B cell (primary cell): ENCODE measurements at regions not wholly inside any gene's neighbourhood (a gene's known extent, or its start where the extent isn't known, plus 50 kb on each side); places are given as distances from the start of the nearest gene placed in this dataset.

Experiments used
- ATAC-seq: fragments of 200-7000 bp; cut with Tn5 transposase; one replicate; pipeline ENCODE4 v1.10.0; 2021; ENCODE audit warnings: low read depth, mild to moderate bottlenecking, moderate number of reproducible peaks, moderate library complexity
- CTCF ChIA-PET: fragments of 350-600 bp; sonication (Branson Sonifier 250); formaldehyde crosslinking; loops from one replicate; lab custom pipeline; 2021; ENCODE audit warnings: antibody characterized with exemption, inconsistent platforms; lab: Charles Lee
- POLR2A ChIA-PET: fragments of 350-600 bp; sonication (Branson Sonifier 250); formaldehyde crosslinking; loops from one replicate; lab custom pipeline; 2021; ENCODE audit warnings: antibody characterized with exemption; lab: Charles Lee
- DNase-seq: peaks from one replicate; pipeline ENCODE4 v3.0.0; 2013
- H2AFZ ChIP-seq: 2 replicates; pipeline ENCODE4 v1.6.1; 2012; ENCODE audit warnings: mild to moderate bottlenecking, low read depth, low read length; ENCODE audit not compliant: insufficient read depth, poor library complexity, severe bottlenecking
- H3K27ac ChIP-seq, 2 donors: 1 replicate in 1 of 2; 2 replicates in 1 of 2; pipeline ENCODE4 v1.5.1; 2012 to 2013; ENCODE audit warnings: low read length in 2 of 2, mild to moderate bottlenecking in 2 of 2, moderate library complexity in 1 of 2
- H3K27me3 ChIP-seq, 4 experiments: fragments of 200-600 bp in 1 of 4; sonication (generic) in 1 of 4; replicated peaks in 1 of 4; 1 replicate in 2 of 4; 2 replicates in 2 of 4; pipeline versions ENCODE4 v1.6.1 to v1.7.0; 2013 to 2016; ENCODE audit warnings: low read length in 3 of 4, mild to moderate bottlenecking in 2 of 4, mixed read lengths in 1 of 4, moderate library complexity in 1 of 4; ENCODE audit not compliant: insufficient read depth in 4 of 4, control insufficient read depth in 3 of 4; ENCODE audit errors: control extremely low read depth in 1 of 4
- H3K36me3 ChIP-seq, 2 experiments: replicated peaks in 1 of 2; 1 replicate in 1 of 2; 2 replicates in 1 of 2; pipeline versions ENCODE4 v1.6.1 to v1.7.1; 2013; ENCODE audit warnings: low read length in 1 of 2; ENCODE audit not compliant: insufficient read depth in 2 of 2, control insufficient read depth in 1 of 2; ENCODE audit errors: control extremely low read depth in 1 of 2, extremely low read depth in 1 of 2
- H3K4me1 ChIP-seq, 2 donors: fragments of 200-600 bp in 1 of 2; sonication (generic) in 1 of 2; 1 replicate in 1 of 2; 2 replicates in 1 of 2; pipeline versions ENCODE4 v1.5.1 to v1.6.1; 2013 to 2017; ENCODE audit warnings: low read length in 2 of 2; ENCODE audit not compliant: control insufficient read depth in 2 of 2, insufficient read depth in 2 of 2
- H3K4me2 ChIP-seq: replicated peaks from 2 replicates; pipeline ENCODE3; 2012; ENCODE audit warnings: mild to moderate bottlenecking, low read depth, low read length; ENCODE audit not compliant: poor library complexity, severe bottlenecking
- H3K4me3 ChIP-seq, 5 experiments: fragments of 200-600 bp in 1 of 5; sonication (generic) in 1 of 5; 1 replicate in 3 of 5; 2 replicates in 2 of 5; pipeline versions ENCODE4 v1.5.1 to v1.7.0; 2011 to 2016; ENCODE audit warnings: low read length in 4 of 5, mild to moderate bottlenecking in 4 of 5, low read depth in 2 of 5, control low read depth in 1 of 5, moderate library complexity in 1 of 5; ENCODE audit not compliant: insufficient read depth in 1 of 5; ENCODE audit errors: control extremely low read depth in 1 of 5, extremely low read depth in 1 of 5
- H3K79me2 ChIP-seq: fragments of 200-600 bp; sonication (generic); one replicate; pipeline ENCODE4 v1.6.0; 2016; ENCODE audit warnings: low read length; ENCODE audit not compliant: control insufficient read depth, insufficient read depth
- H3K9ac ChIP-seq: fragments of 200-600 bp; sonication (generic); 2 replicates; pipeline ENCODE4 v1.6.1; 2017; ENCODE audit warnings: mild to moderate bottlenecking, low read length, moderate library complexity
- H3K9me3 ChIP-seq, 3 donors: one replicate each; pipeline versions ENCODE4 v1.6.1 to v1.7.1; 2013; ENCODE audit warnings: low read length in 2 of 3; ENCODE audit not compliant: control insufficient read depth in 2 of 3, insufficient read depth in 1 of 3; ENCODE audit errors: control extremely low read depth in 1 of 3
- H4K20me1 ChIP-seq: 2 replicates; pipeline ENCODE4 v1.6.0; 2012; ENCODE audit warnings: mild to moderate bottlenecking, low read length; ENCODE audit not compliant: insufficient read depth, control insufficient read depth, poor library complexity, severe bottlenecking
- H3K27ac Mint-ChIP-seq: one replicate; pipeline ENCODE4 v1.8.0; 2021; ENCODE audit warnings: mixed read lengths
- H3K27me3 Mint-ChIP-seq: one replicate; pipeline ENCODE4 v1.8.0; 2021; ENCODE audit warnings: mixed read lengths
- H3K4me1 Mint-ChIP-seq: one replicate; pipeline ENCODE4 v1.8.0; 2021; ENCODE audit warnings: mixed read lengths
- H3K4me3 Mint-ChIP-seq: one replicate; pipeline ENCODE4 v1.8.0; 2021; ENCODE audit warnings: mixed read lengths
- H3K9me3 Mint-ChIP-seq: one replicate; pipeline ENCODE4 v1.8.0; 2022; ENCODE audit warnings: mixed read lengths; ENCODE audit not compliant: insufficient read depth
- CTCF ChIP-seq: fragments of 200-600 bp; IDR thresholded peaks from one replicate; pipeline ENCODE4 v1.8.0; 2022; ENCODE audit warnings: antibody characterized with exemption, mild to moderate bottlenecking
- EZH2 ChIP-seq: IDR thresholded peaks from 2 replicates; pipeline ENCODE4 v1.6.1; 2012; ENCODE audit warnings: borderline replicate concordance, low read depth, mild to moderate bottlenecking, moderate library complexity, low read length; ENCODE audit not compliant: insufficient read depth, poor library complexity, severe bottlenecking
- WGBS: methylation state at CpG from one replicate; pipeline ENCODE4 v1.1.5; 2013; ENCODE audit warnings: missing lambda C conversion rate; ENCODE audit not compliant: insufficient coverage; 5-methylcytosine and 5-hydroxymethylcytosine counted together
- intact Hi-C: fragments of 100-400 bp; cut with micrococcal nuclease; formaldehyde crosslinking; loops from one replicate; pipeline ENCODE4 v1.10.0; 2022

- WGBS = 92% methylated on average over 2 of the region's 12 CpGs
- no peaks in the 10 kb centered on the region for H3K4me1 Mint-ChIP-seq
These were observed 67.7 kb downstream of the CPN2 start for GRCh38 chr3:194283221-194284006.

More at GRCh38 chr3:194283221-194284006, 67.7 kb downstream of the CPN2 start:
- no peak for DNase-seq
- no peak for ATAC-seq
- no peak overlapping the region for H3K4me3 Mint-ChIP-seq
- no peaks in the 10 kb centered on the region for H3K9me3 ChIP-seq
- no peaks in the 10 kb centered on the region for H4K20me1 ChIP-seq
- H3K4me2 ChIP-seq = no peak overlapping the region
- TF ChIP-seq CTCF (no peak), EZH2 (no peak)
- no peaks in the 10 kb centered on the region for H3K4me1 ChIP-seq
- POLR2A ChIA-PET = no interaction called here
- H2AFZ ChIP-seq = no peak overlapping the region
- H3K27ac Mint-ChIP-seq = no peak overlapping the region
- intact Hi-C loops = no loop called here
- no peak overlapping the region for H3K27ac ChIP-seq
- CTCF ChIA-PET = interaction anchor here (0.8 to 1.4 kb wide), 3 partner anchors 32 to 503 kb away, joined by 3 to 7 read pairs (median 3); no protein-coding TSS in a partner anchor
- H3K27me3 ChIP-seq = peaks cover 0 to 28% (median 7%) of the 10 kb centered on the region in 4 experiments
- H3K9me3 Mint-ChIP-seq = no peaks in the 10 kb centered on the region
- no peak overlapping the region for H3K4me3 ChIP-seq
- H3K27me3 Mint-ChIP-seq = peaks cover 29% of the 10 kb centered on the region
- H3K79me2 ChIP-seq = no peaks in the 10 kb centered on the region
- no peak overlapping the region for H3K9ac ChIP-seq
- no peaks in the 10 kb centered on the region for H3K36me3 ChIP-seq
